ENCODE measurements at regions not wholly inside any gene's neighbourhood (a gene's known extent, or its start where the extent isn't known, plus 50 kb on each side); places are given as distances from the start of the nearest gene placed in this dataset.
A peak's percentile ranks its signal among the peaks of the same experiment; 100 is the strongest.
"Not testable (repeated sequence)": the region's sequence is repeated elsewhere in the genome, so short reads cannot be mapped to it uniquely, and the experiment has no call there.

DNA sequence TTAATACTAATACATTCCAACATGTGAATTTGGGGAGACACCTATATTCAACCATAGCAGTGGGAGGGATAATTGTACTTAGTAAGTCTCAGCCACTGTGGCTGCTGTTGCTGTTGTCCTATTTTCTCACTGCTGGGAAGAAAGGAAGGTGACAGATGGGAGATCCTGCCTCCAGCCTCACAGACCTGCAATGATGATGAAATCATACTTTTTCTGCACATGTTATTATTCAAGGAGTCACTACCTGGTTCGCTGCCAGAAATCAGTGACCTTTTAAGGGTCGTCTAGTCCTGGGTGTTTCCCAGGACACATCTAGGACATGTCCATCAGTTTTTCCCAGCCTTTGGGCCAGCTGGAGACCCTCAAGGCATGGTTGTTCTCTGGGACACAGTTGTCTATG, 106.2 kb upstream of the RPH3A start:
- no peaks in the 10 kb centered on the region for H3K9me3 ChIP-seq (ENCODE audit: low read length)
- intact Hi-C loops (cut with micrococcal nuclease), result no loop called here
- TF ChIP-seq, protein P1, sequence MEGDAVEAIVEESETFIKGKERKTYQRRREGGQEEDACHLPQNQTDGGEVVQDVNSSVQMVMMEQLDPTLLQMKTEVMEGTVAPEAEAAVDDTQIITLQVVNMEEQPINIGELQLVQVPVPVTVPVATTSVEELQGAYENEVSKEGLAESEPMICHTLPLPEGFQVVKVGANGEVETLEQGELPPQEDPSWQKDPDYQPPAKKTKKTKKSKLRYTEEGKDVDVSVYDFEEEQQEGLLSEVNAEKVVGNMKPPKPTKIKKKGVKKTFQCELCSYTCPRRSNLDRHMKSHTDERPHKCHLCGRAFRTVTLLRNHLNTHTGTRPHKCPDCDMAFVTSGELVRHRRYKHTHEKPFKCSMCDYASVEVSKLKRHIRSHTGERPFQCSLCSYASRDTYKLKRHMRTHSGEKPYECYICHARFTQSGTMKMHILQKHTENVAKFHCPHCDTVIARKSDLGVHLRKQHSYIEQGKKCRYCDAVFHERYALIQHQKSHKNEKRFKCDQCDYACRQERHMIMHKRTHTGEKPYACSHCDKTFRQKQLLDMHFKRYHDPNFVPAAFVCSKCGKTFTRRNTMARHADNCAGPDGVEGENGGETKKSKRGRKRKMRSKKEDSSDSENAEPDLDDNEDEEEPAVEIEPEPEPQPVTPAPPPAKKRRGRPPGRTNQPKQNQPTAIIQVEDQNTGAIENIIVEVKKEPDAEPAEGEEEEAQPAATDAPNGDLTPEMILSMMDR (conservative IDR thresholded peaks at IDR 0.05; ENCODE audit: low read depth, low read length), result no peak
- TF ChIP-seq EZH2phosphoT487 (IDR thresholded peaks at IDR 0.05; ENCODE audit: borderline replicate concordance, low read length) (no peak), EZH2 (IDR thresholded peaks at IDR 0.05; ENCODE audit: low read length, unreplicated experiment) (no peak)
- no TSS peak for BruUV-seq (replicated peaks)
- no peaks in the 10 kb centered on the region for H3K9me2 ChIP-seq (replicated peaks; ENCODE audit: low read length)
- H3K79me2 ChIP-seq (ENCODE audit: low read length), result no peaks in the 10 kb centered on the region
- ChIA-PET CTCF (no interaction called here), POLR2A (ENCODE audit: unreplicated experiment) (no interaction called here)
- H4K20me1 ChIP-seq (ENCODE audit: low read length), result no peaks in the 10 kb centered on the region
- ATAC-seq, result no peak
- no peak overlapping the region for H3K4me2 ChIP-seq (ENCODE audit: low read length)
- H3F3A ChIP-seq (ENCODE audit: low read length, unreplicated experiment), result no peaks in the 10 kb centered on the region
- no peak overlapping the region for H3K4me3 ChIP-seq (ENCODE audit: low read length)
- DNase-seq, result no peak
- H3K27ac ChIP-seq (ENCODE audit: low read length), result no peak overlapping the region
- H2AFZ ChIP-seq (ENCODE audit: low read length), result no peak overlapping the region
- no peak overlapping the region for H3K9ac ChIP-seq (ENCODE audit: low read length)
- H3K36me3 ChIP-seq (ENCODE audit: low read depth, low read length), result no peaks in the 10 kb centered on the region
- H3K4me1 ChIP-seq (ENCODE audit: insufficient read depth, low read length), result no peaks in the 10 kb centered on the region
- peaks cover 55% of the 10 kb centered on the region for H3K27me3 ChIP-seq (ENCODE audit: low read length)

- Histone ChIP-seq H3K4me1 (ENCODE audit: insufficient read depth, low read length) (no peaks in the 10 kb centered on the region), H3K79me2 (ENCODE audit: low read length) (no peaks in the 10 kb centered on the region), H3F3A (ENCODE audit: low read length, unreplicated experiment) (no peaks in the 10 kb centered on the region), H3K36me3 (ENCODE audit: low read depth, low read length) (no peaks in the 10 kb centered on the region), H3K9ac (ENCODE audit: low read length) (no peak overlapping the region), H3K9me3 (ENCODE audit: low read length) (no peaks in the 10 kb centered on the region), H3K27ac (ENCODE audit: low read length) (no peak overlapping the region), H3K9me2 (replicated peaks; ENCODE audit: low read length) (no peaks in the 10 kb centered on the region), H4K20me1 (ENCODE audit: low read length) (no peaks in the 10 kb centered on the region), H3K4me2 (ENCODE audit: low read length) (no peak overlapping the region), H3K27me3 (ENCODE audit: low read length) (peaks cover 45% of the 10 kb centered on the region), H3K4me3 (ENCODE audit: low read length) (no peak overlapping the region), H2AFZ (ENCODE audit: low read length) (no peak overlapping the region)
- 0 out of 2 replicates have a peak, but pooled peaks have one; percentile 29 for ATAC-seq
- ChIA-PET CTCF (interaction anchor here (0.5 kb wide), 1 partner anchor 38 kb away, joined by 4 read pairs; no protein-coding TSS in a partner anchor), POLR2A (ENCODE audit: unreplicated experiment) (no interaction called here)
- DNase-seq, result peak; percentile 65
- intact Hi-C loops (cut with micrococcal nuclease), result no loop called here
- TF ChIP-seq EZH2phosphoT487 (IDR thresholded peaks at IDR 0.05; ENCODE audit: borderline replicate concordance, low read length), result no peak
- TF ChIP-seq, protein P1 (conservative IDR thresholded peaks at IDR 0.05; ENCODE audit: low read depth, low read length), result no peak
- TF ChIP-seq EZH2 (IDR thresholded peaks at IDR 0.05; ENCODE audit: low read length, unreplicated experiment), result no peak
- BruUV-seq (replicated peaks), result no TSS peak
Measured at GRCh38 chr12:112686373-112686772, 105.2 kb upstream of the RPH3A start.

- POLR2A ChIA-PET (ENCODE audit: unreplicated experiment), result no interaction called here
- Histone ChIP-seq H3K4me3 (ENCODE audit: low read length) (no peak overlapping the region), H3K79me2 (ENCODE audit: low read length) (no peaks in the 10 kb centered on the region), H4K20me1 (ENCODE audit: low read length) (no peaks in the 10 kb centered on the region), H3K9me3 (ENCODE audit: low read length) (no peaks in the 10 kb centered on the region), H3K4me1 (ENCODE audit: insufficient read depth, low read length) (no peaks in the 10 kb centered on the region), H3K9me2 (replicated peaks; ENCODE audit: low read length) (no peaks in the 10 kb centered on the region), H3K36me3 (ENCODE audit: low read depth, low read length) (no peaks in the 10 kb centered on the region), H2AFZ (ENCODE audit: low read length) (no peak overlapping the region), H3K4me2 (ENCODE audit: low read length) (no peak overlapping the region), H3K27me3 (ENCODE audit: low read length) (peaks cover 43% of the 10 kb centered on the region), H3K9ac (ENCODE audit: low read length) (no peak overlapping the region), H3F3A (ENCODE audit: low read length, unreplicated experiment) (no peaks in the 10 kb centered on the region), H3K27ac (ENCODE audit: low read length) (no peak overlapping the region)
- no TSS peak for BruUV-seq (replicated peaks)
- DNase-seq, result no peak
- intact Hi-C loops (cut with micrococcal nuclease), result no loop called here
- ATAC-seq, result no peak
- CTCF ChIA-PET, result no interaction called here
- TF ChIP-seq EZH2 (IDR thresholded peaks at IDR 0.05; ENCODE audit: low read length, unreplicated experiment), result no peak
- TF ChIP-seq, protein P1 (conservative IDR thresholded peaks at IDR 0.05; ENCODE audit: low read depth, low read length), result no peak
- TF ChIP-seq EZH2phosphoT487 (IDR thresholded peaks at IDR 0.05; ENCODE audit: borderline replicate concordance, low read length), result no peak
Measured at GRCh38 chr12:112694065-112694464, 97.5 kb upstream of the RPH3A start.

DNA sequence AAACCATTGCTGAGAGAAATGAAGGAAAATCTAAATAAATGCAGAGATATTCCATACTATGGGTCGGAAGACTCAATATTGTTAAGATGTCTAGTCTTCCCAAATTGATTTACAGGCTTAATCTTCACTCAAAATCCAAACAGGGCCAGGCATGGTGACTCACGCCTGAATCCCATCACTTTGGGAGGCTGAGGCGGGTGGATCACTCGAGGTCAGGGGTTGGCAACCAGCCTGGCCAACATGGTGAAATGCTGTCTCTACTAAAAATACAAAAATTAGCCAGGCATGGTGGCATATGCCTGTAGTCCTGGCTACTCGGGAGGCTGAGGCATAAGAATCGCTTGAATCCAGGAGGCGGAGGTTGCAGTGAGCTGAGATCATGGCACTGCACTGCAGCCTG, 94.1 kb upstream of the RPH3A start:
- CTCF ChIA-PET, result interaction anchor here (0.8 kb wide), 1 partner anchor 53 kb away, joined by 4 read pairs; no protein-coding TSS in a partner anchor
- BruUV-seq (replicated peaks); H3K9me3 ChIP-seq (ENCODE audit: low read length); H3K79me2 ChIP-seq (ENCODE audit: low read length); H3K9ac ChIP-seq (ENCODE audit: low read length); H3K27ac ChIP-seq (ENCODE audit: low read length); DNase-seq; H4K20me1 ChIP-seq (ENCODE audit: low read length); H3K36me3 ChIP-seq (ENCODE audit: low read depth, low read length); H3K4me3 ChIP-seq (ENCODE audit: low read length); H3K9me2 ChIP-seq (replicated peaks; ENCODE audit: low read length); H3K4me1 ChIP-seq (ENCODE audit: insufficient read depth, low read length); H2AFZ ChIP-seq (ENCODE audit: low read length); H3F3A ChIP-seq (ENCODE audit: low read length, unreplicated experiment); ATAC-seq; H3K4me2 ChIP-seq (ENCODE audit: low read length); POLR2A ChIA-PET (ENCODE audit: unreplicated experiment); intact Hi-C loops (cut with micrococcal nuclease): not testable (repeated sequence)
- peaks cover 58% of the 10 kb centered on the region for H3K27me3 ChIP-seq (ENCODE audit: low read length)

All from PC-3 (cell line).